ENCODE measurements at regions not wholly inside any gene's neighbourhood (a gene's known extent, or its start where the extent isn't known, plus 50 kb on each side); places are given as distances from the start of the nearest gene placed in this dataset.
"Not testable (repeated sequence)": the region's sequence is repeated elsewhere in the genome, so short reads cannot be mapped to it uniquely, and the experiment has no call there.

- DNase-seq (ENCODE audit: low spot score) = no peak
Measured at GRCh38 chr2:109669731-109670130, 55.6 kb downstream of the SOWAHC start.

GRCh38 chr2:109670556-109671411 lies 56.6 kb downstream of the SOWAHC start:
- no peak for DNase-seq (ENCODE audit: low spot score)

- DNase-seq (ENCODE audit: low spot score) = no peak
Measured at GRCh38 chr2:109674894-109675534, 60.9 kb downstream of the SOWAHC start.

GRCh38 chr2:109675666-109676345 lies 61.6 kb downstream of the SOWAHC start:
- no peak for DNase-seq (ENCODE audit: low spot score)

- DNase-seq (ENCODE audit: low spot score) = no peak
Measured at GRCh38 chr2:109676346-109676902, 62.3 kb downstream of the SOWAHC start.

GRCh38 chr2:109677121-109677731 lies 63.1 kb downstream of the SOWAHC start:
- DNase-seq (ENCODE audit: low spot score) = not testable (repeated sequence)

GRCh38 chr2:109677835-109678580 lies 63.8 kb downstream of the SOWAHC start:
- DNase-seq (ENCODE audit: low spot score) = no peak

GRCh38 chr2:109678724-109679201 lies 64.6 kb downstream of the SOWAHC start:
- not testable (repeated sequence) for DNase-seq (ENCODE audit: low spot score)

- no peak for DNase-seq (ENCODE audit: low spot score)
Measured at GRCh38 chr2:109679225-109679624, 65.1 kb downstream of the SOWAHC start.

GRCh38 chr2:109679626-109680025 lies 65.5 kb downstream of the SOWAHC start:
- DNase-seq (ENCODE audit: low spot score) = no peak

GRCh38 chr2:109680523-109681297 lies 66.5 kb downstream of the SOWAHC start:
- DNase-seq (ENCODE audit: low spot score) = no peak

GRCh38 chr2:109681633-109682380 lies 67.6 kb downstream of the SOWAHC start:
- DNase-seq (ENCODE audit: low spot score) = no peak

- DNase-seq (ENCODE audit: low spot score) = no peak
Measured at GRCh38 chr2:109683452-109683851, 69.3 kb downstream of the SOWAHC start.

- no peak for DNase-seq (ENCODE audit: low spot score)
Measured at GRCh38 chr2:109685453-109685852, 71.3 kb downstream of the SOWAHC start.

- DNase-seq (ENCODE audit: low spot score) = no peak
Measured at GRCh38 chr2:109686921-109687320, 72.8 kb downstream of the SOWAHC start.

- DNase-seq (ENCODE audit: low spot score) = no peak
Measured at GRCh38 chr2:109689182-109689930, 75.2 kb downstream of the SOWAHC start.

- DNase-seq (ENCODE audit: low spot score) = no peak
Measured at GRCh38 chr2:109689973-109690372, 75.8 kb downstream of the SOWAHC start.

GRCh38 chr2:109690457-109690821 lies 76.3 kb downstream of the SOWAHC start:
- DNase-seq (ENCODE audit: low spot score) = no peak
